Progenitor cell of endocrine pancreas (in vitro differentiated cells): ENCODE measurements at regions not wholly inside any gene's neighbourhood (a gene's known extent, or its start where the extent isn't known, plus 50 kb on each side); places are given as distances from the start of the nearest gene placed in this dataset.
"Not testable (repeated sequence)": the region's sequence is repeated elsewhere in the genome, so short reads cannot be mapped to it uniquely, and the experiment has no call there.

Source experiments
- DNase-seq: peaks from one replicate; pipeline ENCODE4 v3.0.0; 2021; ENCODE audit warnings: low spot score; ENCODE audit not compliant: unreplicated experiment
- H3K27ac Mint-ChIP-seq: 2 replicates; pipeline ENCODE4 v1.8.0; 2021; ENCODE audit warnings: mild to moderate bottlenecking, moderate library complexity, mixed read lengths
- H3K27me3 Mint-ChIP-seq: 2 replicates; pipeline ENCODE4 v1.8.0; 2021; ENCODE audit warnings: mixed read lengths
- H3K36me3 Mint-ChIP-seq: 2 replicates; pipeline ENCODE4 v1.8.0; 2022; ENCODE audit warnings: mixed read lengths; ENCODE audit not compliant: insufficient read depth
- H3K4me1 Mint-ChIP-seq: 2 replicates; pipeline ENCODE4 v1.8.0; 2021; ENCODE audit warnings: low read depth, mixed read lengths
- H3K4me3 Mint-ChIP-seq: 2 replicates; pipeline ENCODE4 v1.8.0; 2021; ENCODE audit warnings: low read depth, mild to moderate bottlenecking, moderate library complexity, mixed read lengths
- H3K9me3 Mint-ChIP-seq: 2 replicates; pipeline ENCODE4 v1.8.0; 2021; ENCODE audit warnings: low read depth, mixed read lengths
- TF ChIP-seq, protein P1 (sequence below): fragments of 200-600 bp; sonication (generic); IDR thresholded peaks from one replicate; pipeline ENCODE4 v1.5.0; 2021; ENCODE audit warnings: antibody characterized with exemption, mild to moderate bottlenecking; ENCODE audit not compliant: unreplicated experiment

DNA sequence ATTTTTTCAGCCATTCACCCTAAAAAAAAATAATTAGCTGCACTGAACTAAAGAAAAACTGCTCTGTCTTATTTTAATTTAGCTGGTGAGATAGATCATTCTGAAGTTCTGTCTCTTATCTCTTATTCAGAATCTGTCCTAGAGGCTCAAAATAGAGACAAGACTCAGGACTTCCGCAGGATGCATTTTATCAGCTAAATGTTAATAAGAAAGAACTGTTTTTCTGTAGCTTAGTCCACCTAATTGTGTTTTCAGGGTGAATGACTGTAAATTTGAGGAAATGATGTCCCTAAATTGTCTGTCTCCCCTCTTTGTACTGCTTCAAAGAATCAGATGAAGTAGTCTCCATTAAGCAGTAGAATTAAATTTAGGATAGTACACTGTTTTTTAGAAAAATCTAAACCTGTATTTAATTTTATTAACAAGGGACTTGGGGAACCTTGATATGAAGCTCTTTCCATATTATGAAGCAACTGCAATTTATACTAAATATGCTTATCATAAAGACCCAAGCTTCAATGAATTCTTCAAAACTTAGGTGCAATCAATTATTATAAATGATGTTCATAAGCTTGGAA, 671.9 kb downstream of the RWDD3 start:
- no peaks in the 10 kb centered on the region for H3K4me1 Mint-ChIP-seq
- TF ChIP-seq, protein P1, sequence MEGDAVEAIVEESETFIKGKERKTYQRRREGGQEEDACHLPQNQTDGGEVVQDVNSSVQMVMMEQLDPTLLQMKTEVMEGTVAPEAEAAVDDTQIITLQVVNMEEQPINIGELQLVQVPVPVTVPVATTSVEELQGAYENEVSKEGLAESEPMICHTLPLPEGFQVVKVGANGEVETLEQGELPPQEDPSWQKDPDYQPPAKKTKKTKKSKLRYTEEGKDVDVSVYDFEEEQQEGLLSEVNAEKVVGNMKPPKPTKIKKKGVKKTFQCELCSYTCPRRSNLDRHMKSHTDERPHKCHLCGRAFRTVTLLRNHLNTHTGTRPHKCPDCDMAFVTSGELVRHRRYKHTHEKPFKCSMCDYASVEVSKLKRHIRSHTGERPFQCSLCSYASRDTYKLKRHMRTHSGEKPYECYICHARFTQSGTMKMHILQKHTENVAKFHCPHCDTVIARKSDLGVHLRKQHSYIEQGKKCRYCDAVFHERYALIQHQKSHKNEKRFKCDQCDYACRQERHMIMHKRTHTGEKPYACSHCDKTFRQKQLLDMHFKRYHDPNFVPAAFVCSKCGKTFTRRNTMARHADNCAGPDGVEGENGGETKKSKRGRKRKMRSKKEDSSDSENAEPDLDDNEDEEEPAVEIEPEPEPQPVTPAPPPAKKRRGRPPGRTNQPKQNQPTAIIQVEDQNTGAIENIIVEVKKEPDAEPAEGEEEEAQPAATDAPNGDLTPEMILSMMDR, result no peak
- peaks cover 21% of the 10 kb centered on the region for H3K9me3 Mint-ChIP-seq
- H3K27ac Mint-ChIP-seq, result no peak overlapping the region
- no peak overlapping the region for H3K4me3 Mint-ChIP-seq
- DNase-seq, result no peak
- no peaks in the 10 kb centered on the region for H3K27me3 Mint-ChIP-seq
- no peaks in the 10 kb centered on the region for H3K36me3 Mint-ChIP-seq

DNA sequence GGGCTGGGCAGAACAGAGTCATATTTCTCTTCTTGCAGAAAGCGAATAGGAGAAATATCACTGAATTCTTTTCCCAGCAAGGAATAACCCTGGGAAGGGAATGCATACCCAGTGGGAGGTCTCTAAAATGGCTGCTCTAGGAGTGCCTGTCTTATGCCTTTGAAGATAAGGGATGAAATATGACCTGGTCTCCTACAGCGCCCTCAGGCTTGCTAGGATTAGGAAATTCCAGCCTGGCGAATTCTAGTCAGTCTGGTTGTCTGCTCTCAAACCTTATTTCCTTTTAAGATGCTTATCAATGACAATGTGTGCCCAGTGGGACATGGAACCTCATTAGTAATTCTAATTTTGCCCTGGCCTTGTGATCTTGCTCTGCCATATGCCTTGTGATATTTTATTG, 677.7 kb downstream of the RWDD3 start:
- peaks cover 45% of the 10 kb centered on the region for H3K9me3 Mint-ChIP-seq

DNA sequence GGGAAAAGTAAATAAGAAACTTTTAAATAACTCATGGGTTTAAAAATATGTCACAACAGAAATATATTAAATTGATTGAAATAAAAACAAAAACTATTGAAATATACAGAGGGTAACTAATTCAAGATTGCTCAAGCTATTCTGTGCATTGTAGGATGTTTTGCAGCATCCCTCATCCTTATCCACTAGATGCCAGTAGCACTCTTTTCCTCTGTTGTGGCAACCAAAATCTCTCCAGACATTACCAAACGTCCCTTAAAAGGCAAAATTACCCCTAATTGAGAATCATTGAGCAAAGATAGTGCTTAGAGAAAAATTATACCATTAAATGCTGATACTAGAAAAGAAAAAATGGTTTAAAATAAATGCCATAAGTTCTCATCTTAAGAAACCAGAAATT, 682.6 kb downstream of the RWDD3 start:
- H3K27ac Mint-ChIP-seq, result no peak overlapping the region
- no peaks in the 10 kb centered on the region for H3K36me3 Mint-ChIP-seq
- TF ChIP-seq, protein P1, result peak; percentile 51
- H3K27me3 Mint-ChIP-seq, result no peaks in the 10 kb centered on the region
- DNase-seq, result no peak
- no peaks in the 10 kb centered on the region for H3K4me1 Mint-ChIP-seq
- no peak overlapping the region for H3K4me3 Mint-ChIP-seq
- H3K9me3 Mint-ChIP-seq, result peaks cover 18% of the 10 kb centered on the region

More for the DNA sequence above, 677.7 kb downstream of the RWDD3 start:
- H3K4me1 Mint-ChIP-seq, H3K4me3 Mint-ChIP-seq, H3K36me3 Mint-ChIP-seq, H3K27ac Mint-ChIP-seq, DNase-seq, H3K27me3 Mint-ChIP-seq: not testable (repeated sequence)

DNA sequence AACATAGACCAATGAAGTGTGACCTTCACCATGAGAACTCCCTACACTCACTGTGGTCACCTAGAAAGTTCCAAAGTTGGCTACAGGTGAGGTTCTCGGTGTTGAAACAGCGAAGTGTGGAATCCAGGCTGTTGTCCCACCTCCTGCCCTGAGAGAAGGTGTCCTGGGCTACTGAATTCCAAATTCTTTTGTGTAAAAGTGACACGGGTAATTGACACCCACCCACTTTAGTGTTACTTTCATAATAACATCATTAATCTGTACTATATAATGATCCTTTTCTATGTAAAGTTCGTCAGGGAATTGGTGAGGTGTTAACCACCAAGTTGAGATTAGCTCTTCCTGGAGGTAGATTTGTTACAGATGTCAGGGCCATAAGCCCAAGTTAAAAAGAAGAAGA, 690.7 kb downstream of the RWDD3 start:
- TF ChIP-seq, protein P1, result no peak
- Mint-ChIP-seq H3K4me1 (no peaks in the 10 kb centered on the region), H3K9me3 (no peaks in the 10 kb centered on the region), H3K4me3 (no peak overlapping the region), H3K27me3 (no peaks in the 10 kb centered on the region), H3K27ac (no peak overlapping the region), H3K36me3 (no peaks in the 10 kb centered on the region)
- no peak for DNase-seq

DNA sequence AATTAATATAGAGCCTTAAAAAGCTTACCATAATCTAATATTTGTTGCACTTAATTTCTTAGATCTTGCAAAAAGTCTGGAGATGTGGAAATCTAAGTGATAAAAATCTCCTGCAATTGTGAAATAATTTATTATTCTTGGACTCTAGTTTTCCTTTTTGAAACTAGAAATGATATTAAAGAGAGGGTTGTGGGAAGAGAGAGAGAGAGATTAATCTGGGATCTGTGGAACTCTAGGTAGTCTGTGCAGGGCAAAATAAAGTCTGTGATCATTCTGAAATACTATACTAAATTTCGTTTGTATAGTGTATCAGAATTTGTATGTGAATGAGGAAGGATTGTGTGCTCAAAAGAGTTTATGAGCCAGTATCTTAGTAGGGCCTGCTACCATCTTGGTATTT, 692.3 kb downstream of the RWDD3 start:
- H3K4me1 Mint-ChIP-seq, result no peaks in the 10 kb centered on the region
- no peak overlapping the region for H3K4me3 Mint-ChIP-seq
- H3K27ac Mint-ChIP-seq, result no peak overlapping the region
- no peaks in the 10 kb centered on the region for H3K27me3 Mint-ChIP-seq
- no peaks in the 10 kb centered on the region for H3K9me3 Mint-ChIP-seq
- no peaks in the 10 kb centered on the region for H3K36me3 Mint-ChIP-seq
- TF ChIP-seq, protein P1, result no peak
- DNase-seq, result no peak

DNA sequence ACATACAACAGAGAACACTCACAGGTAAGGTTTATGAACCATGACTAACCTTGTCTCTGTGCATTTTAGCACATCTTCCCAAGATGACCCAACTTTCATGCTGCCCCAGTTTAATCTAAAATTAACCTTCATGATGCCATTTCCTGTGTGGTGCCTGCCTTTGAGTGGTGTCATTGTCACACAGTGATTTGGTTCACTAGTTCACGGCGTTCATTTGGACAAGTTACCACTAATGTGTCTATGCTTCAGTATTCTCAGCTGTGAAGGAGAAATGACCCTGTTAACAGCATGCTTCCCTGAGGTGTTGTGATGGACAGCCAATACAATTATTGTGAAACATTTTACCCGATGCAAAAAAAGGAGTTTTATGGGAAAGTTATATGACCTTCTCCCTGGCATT, 693.1 kb downstream of the RWDD3 start:
- no peaks in the 10 kb centered on the region for H3K9me3 Mint-ChIP-seq
- H3K4me1 Mint-ChIP-seq, result no peaks in the 10 kb centered on the region
- TF ChIP-seq, protein P1, result no peak
- no peaks in the 10 kb centered on the region for H3K36me3 Mint-ChIP-seq
- no peak overlapping the region for H3K4me3 Mint-ChIP-seq
- H3K27me3 Mint-ChIP-seq, result no peaks in the 10 kb centered on the region
- no peak overlapping the region for H3K27ac Mint-ChIP-seq
- DNase-seq, result no peak
